ENCODE measurements at regions not wholly inside any gene's neighbourhood (a gene's known extent, or its start where the extent isn't known, plus 50 kb on each side); places are given as distances from the start of the nearest gene placed in this dataset.

DNA sequence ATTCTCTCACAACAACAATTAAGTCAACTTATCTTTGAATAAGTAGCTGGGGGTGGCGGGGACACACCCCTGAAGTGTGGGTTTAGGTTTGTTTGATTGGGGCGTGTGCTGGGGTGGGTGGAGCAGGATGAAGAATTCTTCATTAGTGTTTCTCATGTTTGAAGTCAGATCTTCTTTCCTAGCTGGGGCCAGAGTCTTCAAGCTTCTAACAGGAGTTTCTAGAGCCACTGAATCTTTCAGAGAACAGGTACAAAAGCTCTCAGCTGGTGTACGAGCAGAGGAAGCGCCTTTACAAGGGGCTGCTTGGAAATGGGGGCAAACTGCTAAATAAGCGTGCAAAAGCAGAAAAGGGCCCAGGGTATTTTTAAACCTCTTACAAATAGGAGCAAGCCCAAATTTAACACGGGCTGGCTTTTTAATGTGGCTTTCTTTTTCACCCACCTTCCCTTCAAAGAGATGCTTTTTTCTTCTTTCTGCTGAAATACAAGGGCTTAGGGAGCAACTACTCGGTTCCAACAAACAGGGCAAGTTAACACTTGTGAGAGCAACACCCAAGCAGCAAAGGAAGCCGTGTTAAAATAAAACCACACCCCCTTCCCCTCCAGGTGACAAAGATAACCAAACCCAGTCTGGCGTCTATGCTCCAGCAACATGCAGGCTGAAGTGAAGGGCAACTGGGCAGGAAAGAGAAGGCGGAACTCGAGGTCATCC lies 86.9 kb upstream of the RASGRP1 start:
- TF ChIP-seq, protein P1, sequence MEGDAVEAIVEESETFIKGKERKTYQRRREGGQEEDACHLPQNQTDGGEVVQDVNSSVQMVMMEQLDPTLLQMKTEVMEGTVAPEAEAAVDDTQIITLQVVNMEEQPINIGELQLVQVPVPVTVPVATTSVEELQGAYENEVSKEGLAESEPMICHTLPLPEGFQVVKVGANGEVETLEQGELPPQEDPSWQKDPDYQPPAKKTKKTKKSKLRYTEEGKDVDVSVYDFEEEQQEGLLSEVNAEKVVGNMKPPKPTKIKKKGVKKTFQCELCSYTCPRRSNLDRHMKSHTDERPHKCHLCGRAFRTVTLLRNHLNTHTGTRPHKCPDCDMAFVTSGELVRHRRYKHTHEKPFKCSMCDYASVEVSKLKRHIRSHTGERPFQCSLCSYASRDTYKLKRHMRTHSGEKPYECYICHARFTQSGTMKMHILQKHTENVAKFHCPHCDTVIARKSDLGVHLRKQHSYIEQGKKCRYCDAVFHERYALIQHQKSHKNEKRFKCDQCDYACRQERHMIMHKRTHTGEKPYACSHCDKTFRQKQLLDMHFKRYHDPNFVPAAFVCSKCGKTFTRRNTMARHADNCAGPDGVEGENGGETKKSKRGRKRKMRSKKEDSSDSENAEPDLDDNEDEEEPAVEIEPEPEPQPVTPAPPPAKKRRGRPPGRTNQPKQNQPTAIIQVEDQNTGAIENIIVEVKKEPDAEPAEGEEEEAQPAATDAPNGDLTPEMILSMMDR (IDR thresholded peaks at IDR 0.05; ENCODE audit: low read length), result no peak
- TF ChIP-seq EZH2 (optimal IDR thresholded peaks at IDR 0.05; ENCODE audit: low read depth, low read length) (no peak), EZH2phosphoT487 (IDR thresholded peaks at IDR 0.05; ENCODE audit: low read length) (no peak)

Measured in MM.1S (cell line).